SIG-M5 treated with dmso at 0.1 percent for 504 hours (cell line): ENCODE measurements at regions not wholly inside any gene's neighbourhood (a gene's known extent, or its start where the extent isn't known, plus 50 kb on each side); places are given as distances from the start of the nearest gene placed in this dataset.
A peak's percentile ranks its signal among the peaks of the same experiment; 100 is the strongest.

Experiments
- DNase-seq: peaks from one replicate; lab custom pipeline; 2025; ENCODE audit not compliant: unreplicated experiment; lab: John Stamatoyannopoulos, UW

DNA sequence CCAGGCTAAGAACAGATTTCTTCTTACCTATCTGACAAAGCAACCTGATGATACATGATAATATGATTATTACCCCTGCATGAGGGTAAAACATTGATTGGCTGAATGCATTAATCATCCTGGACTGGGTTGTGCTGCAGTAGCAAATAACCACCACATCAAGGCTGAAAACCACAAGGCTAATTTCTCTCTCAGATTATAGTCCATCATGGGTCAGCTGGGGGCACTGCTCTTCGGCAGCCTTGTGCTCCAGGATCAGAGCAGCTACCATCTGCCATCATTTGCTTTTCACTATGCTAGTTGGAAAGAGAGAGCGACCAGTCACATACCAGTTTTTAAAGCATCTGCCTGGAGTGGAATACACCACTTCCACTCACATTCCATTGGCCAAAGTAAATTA, 383.5 kb downstream of the RASEF start:
- no peak for DNase-seq

DNA sequence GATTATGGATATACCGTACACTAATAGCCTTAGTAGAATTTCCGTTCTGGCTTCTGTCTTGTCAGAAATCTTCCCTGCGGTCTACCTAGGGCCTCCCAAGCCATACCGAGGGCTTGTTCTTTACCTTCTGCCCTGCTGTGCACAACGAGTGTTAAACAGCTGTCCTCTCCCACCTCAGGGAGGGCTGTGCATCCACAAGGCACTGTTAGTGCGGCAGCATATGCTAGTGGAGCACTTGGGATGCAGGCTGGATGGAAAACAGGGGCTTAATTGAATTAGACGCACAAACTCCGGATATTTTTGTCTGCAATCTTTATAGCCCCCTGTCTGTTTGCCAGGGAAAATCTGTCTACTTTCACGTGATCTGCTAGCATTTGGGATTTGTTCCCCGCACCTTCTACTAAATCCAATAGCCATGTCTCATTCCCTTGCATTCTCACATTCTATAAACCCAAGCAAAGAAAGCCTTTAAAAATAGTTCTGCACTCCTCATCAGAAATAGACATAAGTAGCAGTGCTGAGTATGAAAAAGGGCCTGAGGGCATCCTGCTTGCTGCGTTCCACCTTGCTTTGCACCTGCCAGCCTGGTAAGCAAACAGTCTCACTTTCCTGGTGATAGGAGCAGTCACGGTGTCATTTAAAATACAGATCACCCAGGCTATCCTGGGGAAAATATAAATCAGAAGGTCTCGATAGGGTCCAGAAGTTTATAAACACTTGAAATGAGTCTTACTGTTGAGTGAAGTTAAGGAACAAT, 382.6 kb downstream of the RASEF start:
- no peak for DNase-seq

DNA sequence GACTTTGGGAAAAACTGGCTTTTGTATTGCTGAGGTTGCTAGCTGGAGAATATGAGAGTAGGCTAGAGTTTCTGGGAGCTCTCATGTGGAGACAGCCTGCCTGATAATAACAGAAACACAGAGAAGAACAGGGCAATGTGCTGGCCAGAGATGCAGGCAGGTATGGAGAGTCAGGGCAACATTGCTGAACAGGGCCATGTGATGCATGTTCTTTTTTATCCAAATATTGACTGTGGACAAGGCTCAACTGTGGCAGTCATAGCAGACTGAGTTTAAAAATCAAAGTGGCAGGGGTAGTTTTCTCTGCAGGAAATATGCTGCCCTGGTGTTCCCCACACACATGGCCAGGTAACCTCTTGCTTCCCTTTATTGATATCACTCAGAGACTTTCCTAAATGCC, 381.1 kb downstream of the RASEF start:
- DNase-seq: no peak

DNA sequence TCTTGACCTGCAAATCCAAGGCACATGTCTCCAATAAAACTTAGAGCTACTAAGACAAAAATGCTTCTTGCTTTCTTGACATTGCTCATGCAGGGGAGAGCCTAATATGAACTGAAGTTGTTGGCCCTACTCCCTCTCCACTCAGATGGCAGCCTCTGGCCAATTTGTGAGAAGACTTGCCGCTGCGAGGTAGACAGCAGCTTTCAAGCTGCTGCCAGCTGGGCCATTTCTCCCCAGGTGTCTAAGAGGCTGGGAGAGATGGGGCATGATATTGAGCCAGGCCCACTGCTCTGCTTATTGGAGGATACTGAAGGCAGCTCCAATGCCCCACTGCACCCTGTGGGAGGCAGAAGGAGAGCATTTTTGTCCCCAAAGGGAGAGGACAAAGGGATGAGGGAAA, 380.5 kb downstream of the RASEF start:
- no peak for DNase-seq

DNA sequence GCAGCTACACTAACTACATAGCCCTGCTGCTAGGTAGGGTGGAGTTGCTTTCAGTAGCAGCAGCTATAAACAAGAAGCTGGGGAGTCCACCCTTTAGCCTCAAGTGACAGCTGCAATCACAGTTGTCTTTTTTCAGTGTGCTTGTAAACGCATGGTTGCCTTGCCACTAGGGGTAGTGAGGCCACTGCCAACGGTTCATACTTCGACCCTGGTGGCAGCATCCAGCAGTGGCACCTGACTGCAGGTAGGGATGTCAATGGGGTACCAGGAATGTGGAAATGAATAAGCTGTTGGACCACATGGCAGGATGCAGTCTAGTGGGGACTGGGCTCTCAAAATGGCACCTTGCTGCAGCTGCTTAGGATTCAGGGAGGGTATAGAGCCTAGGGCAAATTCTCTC, 367.2 kb downstream of the RASEF start:
- no peak for DNase-seq

DNA sequence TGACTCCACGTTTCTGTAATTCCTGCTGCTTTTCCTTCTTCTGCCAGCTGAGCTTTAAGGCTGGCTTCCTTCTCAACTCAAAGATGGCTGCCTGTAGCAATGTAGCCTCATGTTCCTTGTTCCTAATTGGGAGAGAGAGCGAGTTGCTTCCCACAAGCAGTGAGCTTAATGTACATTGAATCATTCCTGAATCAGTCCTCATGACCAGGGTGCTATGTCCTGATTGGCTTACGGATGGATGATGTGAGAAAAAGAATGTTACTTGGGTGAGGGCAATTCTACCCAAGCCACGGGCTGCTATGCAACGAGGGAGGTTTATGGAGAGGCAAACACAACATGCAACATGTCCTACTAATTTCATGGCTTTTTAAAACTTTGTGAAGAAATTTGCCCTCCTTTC, 356.2 kb downstream of the RASEF start:
- DNase-seq: no peak

DNA sequence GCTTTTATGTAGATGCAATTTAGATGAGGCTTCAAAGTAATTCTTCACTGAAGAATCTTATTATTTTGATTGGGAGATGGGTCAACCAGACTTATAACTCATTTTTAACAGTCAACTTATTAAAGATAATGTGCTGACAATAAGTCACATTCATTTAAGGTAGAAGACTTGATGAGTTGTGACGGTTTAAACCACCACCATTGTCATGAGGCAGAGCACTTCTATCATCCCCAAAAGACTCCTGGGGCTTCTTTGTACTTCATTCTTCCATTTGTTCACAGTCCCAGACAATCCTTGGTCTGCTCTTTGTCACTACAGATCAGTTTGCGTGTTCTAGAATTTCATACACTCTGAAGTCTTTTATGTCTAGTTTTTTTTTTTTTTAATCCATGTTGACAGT, 346.1 kb downstream of the RASEF start:
- no peak for DNase-seq

DNA sequence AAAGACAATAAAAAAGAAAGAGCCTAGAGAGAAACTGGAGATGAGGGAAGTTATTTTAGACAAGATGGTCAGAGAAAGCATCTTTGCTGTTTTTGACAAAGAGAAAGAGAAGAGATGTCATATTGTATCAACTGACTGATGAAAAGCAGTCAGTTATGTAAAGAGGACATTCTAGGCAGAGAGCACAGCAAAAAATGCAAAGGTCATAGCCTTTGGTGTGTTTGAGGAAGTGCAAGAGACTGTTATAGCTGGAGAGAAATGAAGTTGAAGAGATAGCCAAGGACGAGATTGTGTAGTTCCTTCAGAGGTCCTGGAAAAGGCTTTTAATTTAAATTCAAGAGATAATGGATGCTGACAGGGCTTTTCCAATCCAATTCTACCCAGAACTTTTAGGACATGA, 342.4 kb downstream of the RASEF start:
- DNase-seq: no peak

DNA sequence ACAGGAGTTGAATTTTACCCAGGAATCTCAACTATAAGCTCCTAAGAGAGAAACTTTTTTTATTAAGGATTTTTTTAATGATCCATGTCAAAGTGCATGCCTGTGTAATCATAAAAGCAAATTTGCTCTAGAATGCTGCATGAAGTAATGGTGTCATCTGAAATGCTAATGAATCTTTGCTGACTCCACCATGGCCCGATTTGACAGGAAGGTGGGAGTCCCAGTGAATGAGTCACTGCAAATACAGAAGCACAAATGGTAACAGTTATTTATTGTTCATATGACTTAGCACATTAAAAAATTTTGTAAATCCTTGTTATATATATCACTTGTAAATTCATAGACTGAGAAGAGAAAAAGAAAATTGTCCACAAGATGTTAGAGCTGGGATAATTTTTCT, 341.3 kb downstream of the RASEF start:
- no peak for DNase-seq

DNA sequence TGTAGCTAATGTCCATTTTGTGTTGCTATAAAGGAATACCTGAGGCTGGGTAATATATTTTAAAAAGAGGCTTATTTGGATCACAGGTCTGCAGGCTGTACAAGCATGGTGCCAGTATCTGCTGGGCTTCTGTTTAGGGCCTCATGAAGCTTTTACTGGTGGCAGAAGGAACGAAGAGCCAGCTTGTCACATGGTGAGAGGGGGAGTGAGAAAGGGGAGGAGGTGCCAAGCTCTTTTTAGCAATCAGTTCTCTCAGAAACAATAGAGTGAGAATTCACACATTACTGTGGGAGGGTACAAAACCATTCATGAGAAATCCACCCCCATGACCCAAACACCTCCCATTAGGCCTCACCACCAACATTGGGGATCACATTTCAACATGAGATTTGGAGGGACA, 340.9 kb downstream of the RASEF start:
- no peak for DNase-seq

DNA sequence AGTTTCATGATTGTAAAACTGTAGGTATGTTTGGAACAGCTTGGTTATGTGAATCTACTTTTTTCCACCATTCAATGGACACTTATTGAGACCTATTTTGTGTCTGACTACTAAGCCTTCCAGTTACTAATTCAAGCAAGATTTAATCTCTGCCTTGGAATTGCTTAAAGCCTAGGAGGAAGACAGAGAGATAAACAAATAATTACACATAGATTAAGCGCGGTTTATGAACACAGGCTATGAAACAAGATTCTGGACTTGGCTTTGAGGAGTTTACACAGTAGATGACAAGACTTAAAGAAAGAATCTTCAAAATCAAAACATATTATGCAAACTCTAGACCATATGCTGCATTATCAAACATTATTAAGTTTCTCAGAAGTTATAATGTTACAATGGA, 340.4 kb downstream of the RASEF start:
- DNase-seq: no peak

DNA sequence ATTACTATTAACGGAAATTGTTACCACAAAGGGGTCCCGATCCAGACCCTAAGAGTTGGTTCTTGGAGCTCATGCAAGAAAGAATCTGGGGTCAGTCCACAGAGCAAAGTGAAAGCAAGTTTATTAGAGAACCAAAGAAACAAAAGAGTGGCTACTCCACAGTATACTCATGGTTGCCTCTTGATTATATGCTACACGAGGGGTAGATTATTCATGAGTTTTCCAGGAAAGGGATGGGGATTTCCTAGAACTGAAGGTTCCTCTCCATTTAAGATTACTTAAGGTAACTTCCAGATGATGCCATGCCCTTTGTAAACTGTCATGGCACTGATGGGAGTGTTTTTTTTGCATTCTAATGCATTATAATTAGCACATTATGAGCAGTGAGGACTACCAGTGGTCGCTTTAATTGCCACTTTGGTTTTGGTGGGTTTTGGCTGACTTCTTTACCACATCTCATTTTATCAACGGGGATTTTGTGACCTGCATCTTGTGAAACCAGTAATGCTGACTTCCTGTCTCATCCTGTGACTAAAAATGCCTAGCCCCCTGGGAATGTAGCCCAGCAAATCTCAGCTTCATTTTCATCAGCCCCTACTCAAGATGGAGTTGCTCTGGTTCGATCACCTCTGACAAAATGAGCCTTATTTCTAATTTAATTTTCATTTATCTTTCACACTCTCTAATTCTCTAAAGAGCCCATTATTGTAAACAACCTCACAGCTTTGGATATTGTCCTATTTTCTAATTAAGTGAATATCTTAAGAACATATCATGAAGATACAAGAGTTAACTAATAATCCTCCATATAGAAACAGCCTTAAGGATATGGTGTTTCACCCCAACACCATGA, 336.3 kb downstream of the RASEF start:
- DNase-seq: no peak

DNA sequence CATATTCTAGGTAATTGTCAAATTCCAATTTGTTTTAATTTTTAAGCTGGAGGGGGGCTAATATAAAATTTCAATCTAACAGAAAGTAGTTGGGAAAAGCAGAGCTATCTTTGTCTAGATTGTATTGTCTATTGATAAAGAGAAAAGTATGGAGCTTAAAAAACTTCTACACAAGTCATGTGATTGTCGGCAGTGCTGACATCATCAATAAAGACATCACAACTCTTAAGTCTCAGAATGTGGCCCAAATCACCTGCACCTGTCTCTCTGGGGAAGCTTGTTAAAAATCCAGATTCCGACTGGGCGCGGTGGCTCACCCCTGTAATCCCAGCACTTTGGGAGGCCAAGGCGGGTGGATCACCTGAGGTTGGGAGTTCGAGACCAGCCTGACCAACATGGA, 333.8 kb downstream of the RASEF start:
- DNase-seq: no peak

DNA sequence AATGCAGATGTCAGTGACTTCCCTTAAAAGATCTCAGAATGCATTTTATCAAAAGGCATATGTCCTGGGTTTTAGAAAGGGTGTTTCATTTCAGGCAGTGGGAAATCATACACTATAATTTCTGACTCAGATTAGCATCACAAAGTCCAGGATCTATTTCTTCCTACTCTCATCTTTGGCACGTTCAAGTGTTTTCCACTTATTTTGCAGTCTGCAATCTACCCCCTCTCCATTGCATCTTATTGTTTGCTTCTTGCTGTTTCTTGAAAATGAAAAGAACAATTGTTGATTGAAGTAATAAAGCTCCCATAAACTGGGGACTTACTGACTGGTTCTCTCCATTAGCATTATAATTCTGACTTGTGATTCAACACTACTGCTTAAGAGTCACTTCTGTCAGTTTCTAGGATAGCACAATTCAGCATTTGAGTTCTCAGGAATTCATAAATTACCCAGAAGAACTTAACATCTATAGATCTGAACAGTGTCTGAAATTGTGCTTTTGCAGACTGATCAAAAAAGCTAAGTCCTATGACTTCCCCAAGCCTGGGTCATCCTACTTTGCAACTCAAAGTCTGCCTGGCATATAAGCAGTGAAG, 332.9 kb downstream of the RASEF start:
- no peak for DNase-seq

DNA sequence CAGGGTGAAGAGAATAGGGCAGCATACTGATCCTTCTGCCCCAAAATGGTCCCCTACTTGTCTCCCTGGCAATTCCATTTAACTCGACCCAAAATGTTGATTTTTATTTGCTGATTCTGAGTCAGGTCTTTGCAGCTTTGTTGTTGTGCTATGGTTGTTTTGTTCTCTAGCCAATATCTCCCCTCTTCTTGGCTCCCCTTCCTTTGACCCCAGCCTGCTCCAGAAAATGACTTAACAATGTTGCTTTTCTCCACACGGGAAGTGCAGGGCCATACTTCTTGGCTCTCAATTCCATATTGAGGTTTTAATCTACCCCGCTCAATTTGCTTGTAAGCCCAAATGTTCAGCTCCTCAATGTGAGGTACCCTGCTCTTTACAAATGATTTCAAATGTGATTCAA, 330.0 kb downstream of the RASEF start:
- DNase-seq: no peak

DNA sequence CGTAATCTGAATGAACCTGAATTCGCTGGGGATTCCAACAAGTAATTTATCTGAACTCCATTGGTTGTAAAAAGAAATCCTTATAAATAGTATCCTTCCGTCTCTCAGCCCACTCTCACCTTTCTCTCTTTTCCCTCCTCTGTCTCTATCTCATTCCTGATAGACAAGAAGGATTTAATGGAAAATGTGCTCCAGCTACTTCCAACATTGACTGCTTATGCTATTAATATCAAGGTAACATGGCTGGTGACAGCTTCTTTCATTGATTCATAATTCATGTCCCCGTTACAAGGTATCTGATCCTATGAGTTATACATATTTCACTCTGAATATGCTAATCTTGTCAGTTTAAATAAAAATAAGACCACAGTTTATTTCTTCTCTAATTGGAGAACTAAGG, 326.8 kb downstream of the RASEF start:
- DNase-seq: no peak

DNA sequence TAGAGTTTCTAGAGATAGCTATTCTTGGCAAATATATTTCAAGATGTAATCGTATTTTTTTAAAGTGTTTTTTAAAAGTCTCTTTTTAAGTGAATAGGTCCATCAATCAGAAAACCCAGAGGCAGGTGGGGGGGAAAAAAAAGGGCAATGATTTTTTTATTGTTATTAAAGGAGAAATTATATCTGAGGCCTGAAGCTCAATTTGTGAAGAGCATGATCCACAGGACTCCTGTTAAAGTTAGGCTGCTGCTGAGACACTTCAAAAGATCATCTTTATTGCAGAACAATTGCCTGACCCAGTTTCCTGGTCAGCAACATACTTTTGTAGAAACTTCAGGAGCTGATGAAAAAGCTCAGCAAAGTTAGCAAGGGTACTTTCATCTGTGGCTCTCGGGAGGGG, 326.2 kb downstream of the RASEF start:
- no peak for DNase-seq

DNA sequence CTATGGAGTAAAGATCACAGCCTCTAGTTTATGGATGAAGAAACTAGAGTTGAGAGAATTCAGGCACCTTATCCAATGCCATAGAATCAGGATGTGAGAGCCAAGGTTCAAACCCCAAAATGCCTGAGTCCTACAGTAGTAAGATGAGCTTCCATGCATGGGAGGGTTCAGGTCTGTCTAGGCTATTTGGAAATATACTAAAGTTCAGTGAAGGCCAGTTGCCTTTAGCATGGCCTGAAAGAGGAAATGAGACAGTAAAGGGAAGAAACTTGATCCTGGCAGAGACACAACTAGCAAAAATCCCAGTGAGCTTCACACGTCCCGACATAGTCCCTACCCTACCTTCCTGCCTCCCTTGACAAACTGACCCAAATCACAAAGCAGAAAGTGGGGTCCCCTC, 317.0 kb downstream of the RASEF start:
- DNase-seq: no peak

DNA sequence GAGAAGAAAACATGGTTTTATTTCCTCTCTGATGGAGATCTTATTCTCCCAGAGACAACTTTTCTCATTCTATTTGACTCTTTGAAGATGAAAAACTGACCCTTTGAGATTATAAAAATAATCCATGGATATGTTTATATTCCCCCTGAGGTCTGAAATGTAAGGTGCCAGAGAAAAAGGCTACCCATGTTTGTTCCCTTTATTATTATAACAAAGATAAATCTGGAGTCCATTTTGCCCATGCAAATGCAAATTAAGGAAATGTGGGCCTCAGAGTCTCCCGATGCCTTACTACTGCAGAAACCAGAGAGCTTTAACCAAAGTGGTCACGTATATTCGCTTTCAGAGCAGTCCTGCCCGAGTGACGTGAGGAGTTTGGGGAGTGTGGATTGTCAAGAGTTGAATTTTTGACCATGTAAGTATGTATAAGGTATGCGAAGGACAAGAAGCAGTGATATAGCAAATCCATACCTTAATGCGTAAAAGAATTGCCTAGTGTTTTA, 312.5 kb downstream of the RASEF start:
- DNase-seq: no peak

DNA sequence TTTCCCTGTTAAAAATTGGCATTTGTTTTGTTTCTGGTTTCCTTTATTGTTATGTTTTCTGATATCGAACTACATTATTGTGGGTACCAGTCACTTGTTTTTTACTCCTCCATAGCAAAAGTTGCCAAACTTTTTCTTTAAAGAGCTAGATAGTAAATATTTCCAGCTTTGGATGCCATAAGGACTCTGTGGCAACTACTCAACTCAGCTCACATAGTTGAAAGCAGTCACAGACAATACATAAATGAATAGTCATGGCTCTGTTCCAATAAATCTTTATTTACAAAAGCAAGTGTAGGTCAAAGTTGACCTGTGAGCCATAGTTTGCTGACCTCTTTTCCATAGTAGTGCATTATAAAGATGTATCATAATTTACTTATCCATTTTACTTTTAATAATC, 305.0 kb downstream of the RASEF start:
- peak; percentile 41 for DNase-seq

DNA sequence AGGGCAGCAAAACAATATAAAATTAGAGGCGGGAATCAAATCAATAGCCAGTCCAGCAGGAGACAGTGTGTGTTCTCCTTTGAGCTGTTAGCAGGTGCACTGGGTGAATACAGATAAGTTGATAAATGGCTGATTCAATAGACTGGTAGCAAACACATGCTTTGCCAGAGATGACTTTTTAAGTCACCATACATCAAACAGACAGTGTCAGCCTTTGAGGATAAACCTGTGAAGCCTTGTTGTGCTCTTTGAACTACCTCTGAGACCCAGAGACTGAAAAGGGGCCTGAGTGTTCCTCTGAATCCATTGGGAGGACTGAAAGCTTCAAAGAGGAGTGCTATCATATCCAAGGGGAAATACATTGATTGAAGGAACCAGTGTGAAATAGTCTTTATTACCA, 301.9 kb downstream of the RASEF start:
- DNase-seq: no peak

DNA sequence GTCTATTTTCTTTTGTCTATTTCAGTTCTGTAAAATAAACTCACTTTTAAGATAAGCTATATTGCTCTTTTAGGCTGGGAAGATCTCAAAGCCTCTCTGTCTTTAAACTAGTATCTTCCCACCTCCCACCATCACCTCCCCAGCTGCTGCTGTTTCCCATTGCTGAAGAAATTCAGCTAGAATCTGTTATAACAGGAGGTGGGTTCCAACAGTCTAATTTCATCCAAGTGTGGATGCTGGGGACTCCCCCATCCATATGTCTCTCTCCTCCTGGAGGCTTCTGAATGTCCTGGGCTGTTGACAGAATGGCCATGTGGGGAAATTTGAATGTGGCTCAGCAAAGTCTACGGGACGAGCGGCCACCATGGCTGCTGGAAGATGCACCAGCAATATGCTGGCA, 301.0 kb downstream of the RASEF start:
- no peak for DNase-seq
